BE2C (cell line): ENCODE measurements at regions not wholly inside any gene's neighbourhood (a gene's known extent, or its start where the extent isn't known, plus 50 kb on each side); places are given as distances from the start of the nearest gene placed in this dataset.

Source experiments
- DNase-seq: peaks from one replicate; pipeline ENCODE4 v3.0.0-alpha.2; 2020
- H3K27me3 ChIP-seq: fragments of 250-450 bp; sonication (Bioruptor Pico); 2 replicates; pipeline ENCODE4 v1.5.1; 2020; ENCODE audit warnings: mild to moderate bottlenecking
- H3K36me3 ChIP-seq: fragments of 250-450 bp; sonication (Bioruptor Pico); 2 replicates; pipeline ENCODE4 v1.5.1; 2020; ENCODE audit warnings: mild to moderate bottlenecking
- H3K4me1 ChIP-seq: fragments of 250-450 bp; sonication (Bioruptor Pico); 2 replicates; pipeline ENCODE4 v1.5.1; 2020
- H3K4me3 ChIP-seq: 2 replicates; pipeline ENCODE4 v1.5.1; 2011; ENCODE audit warnings: low read depth, low read length
- H3K9me3 ChIP-seq: fragments of 250-450 bp; sonication (Bioruptor Pico); 2 replicates; pipeline ENCODE4 v1.5.1; 2020
- CTCF ChIP-seq: IDR thresholded peaks from 2 replicates; pipeline ENCODE4 v1.5.1; 2012; ENCODE audit warnings: mild to moderate bottlenecking, low read depth, low read length

GRCh38 chr2:67243919-67244318 lies 153.2 kb upstream of the ETAA1 start:
- Histone ChIP-seq H3K27me3 (no peaks in the 10 kb centered on the region), H3K4me1 (no peaks in the 10 kb centered on the region), H3K36me3 (no peaks in the 10 kb centered on the region), H3K9me3 (no peaks in the 10 kb centered on the region), H3K4me3 (no peak overlapping the region)
- no peak for TF ChIP-seq CTCF
- no peak for DNase-seq

DNA sequence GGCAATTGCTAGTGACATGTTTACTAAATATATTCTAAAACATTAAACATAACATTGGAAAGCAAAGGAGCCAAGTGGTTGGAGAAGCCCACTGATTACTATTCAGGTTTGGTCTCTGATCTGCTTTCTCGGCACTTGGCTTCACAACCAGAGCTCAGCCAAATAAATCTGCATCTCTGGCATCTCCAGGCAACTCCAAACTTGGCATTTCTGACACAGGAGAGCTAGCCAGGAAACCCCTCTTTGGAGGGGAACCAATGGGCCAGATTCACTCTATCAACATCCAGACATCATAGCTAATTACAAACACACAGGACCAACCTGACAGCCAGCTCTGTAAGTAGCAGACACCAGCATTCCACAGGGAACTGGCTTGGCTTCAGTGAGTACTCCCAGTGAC lies 150.3 kb upstream of the ETAA1 start:
- Histone ChIP-seq H3K27me3 (no peaks in the 10 kb centered on the region), H3K36me3 (no peaks in the 10 kb centered on the region), H3K4me1 (no peaks in the 10 kb centered on the region), H3K9me3 (no peaks in the 10 kb centered on the region), H3K4me3 (no peak overlapping the region)
- TF ChIP-seq CTCF, result no peak
- DNase-seq, result peak; percentile 19

GRCh38 chr2:67251741-67252140 lies 145.4 kb upstream of the ETAA1 start:
- no peaks in the 10 kb centered on the region for H3K27me3 ChIP-seq
- no peaks in the 10 kb centered on the region for H3K4me1 ChIP-seq
- TF ChIP-seq CTCF, result no peak
- no peaks in the 10 kb centered on the region for H3K9me3 ChIP-seq
- no peaks in the 10 kb centered on the region for H3K36me3 ChIP-seq
- DNase-seq, result no peak
- H3K4me3 ChIP-seq, result no peak overlapping the region

- Histone ChIP-seq H3K4me1 (no peaks in the 10 kb centered on the region), H3K4me3 (no peak overlapping the region), H3K27me3 (no peaks in the 10 kb centered on the region), H3K36me3 (no peaks in the 10 kb centered on the region), H3K9me3 (no peaks in the 10 kb centered on the region)
- TF ChIP-seq CTCF, result no peak
- no peak for DNase-seq
Measured at GRCh38 chr2:67255933-67256615, 141.1 kb upstream of the ETAA1 start.

- DNase-seq, result no peak
- TF ChIP-seq CTCF, result no peak
- Histone ChIP-seq H3K9me3 (no peaks in the 10 kb centered on the region), H3K27me3 (no peaks in the 10 kb centered on the region), H3K4me3 (no peak overlapping the region), H3K36me3 (no peaks in the 10 kb centered on the region), H3K4me1 (no peaks in the 10 kb centered on the region)
Measured at GRCh38 chr2:67256892-67257291, 140.2 kb upstream of the ETAA1 start.

- no peak for DNase-seq
- no peaks in the 10 kb centered on the region for H3K36me3 ChIP-seq
- no peak overlapping the region for H3K4me3 ChIP-seq
- no peaks in the 10 kb centered on the region for H3K4me1 ChIP-seq
- H3K9me3 ChIP-seq, result no peaks in the 10 kb centered on the region
- H3K27me3 ChIP-seq, result no peaks in the 10 kb centered on the region
- no peak for TF ChIP-seq CTCF
Measured at GRCh38 chr2:67258122-67258521, 139.0 kb upstream of the ETAA1 start.
